ENCODE measurements at regions not wholly inside any gene's neighbourhood (a gene's known extent, or its start where the extent isn't known, plus 50 kb on each side); places are given as distances from the start of the nearest gene placed in this dataset.
"Not testable (repeated sequence)": the region's sequence is repeated elsewhere in the genome, so short reads cannot be mapped to it uniquely, and the experiment has no call there.

- no peak for DNase-seq (ENCODE audit: low read depth in 2 of 2)
These were observed 247.3 kb downstream of the LPIN1 start for GRCh38 chr2:11993749-11994148.

- peak; percentile 54 to 61 for DNase-seq (ENCODE audit: low read depth in 2 of 2)
These were observed 249.0 kb downstream of the LPIN1 start for GRCh38 chr2:11995456-11995855.

GRCh38 chr2:11996618-11997017, 250.2 kb downstream of the LPIN1 start:
- DNase-seq (ENCODE audit: low read depth in 2 of 2) = peak; percentile 62 to 70

GRCh38 chr2:11997142-11997541, 250.7 kb downstream of the LPIN1 start:
- no peak for DNase-seq (ENCODE audit: low read depth in 2 of 2)

- DNase-seq (ENCODE audit: low read depth in 2 of 2) = no peak
These were observed 251.8 kb downstream of the LPIN1 start for GRCh38 chr2:11998218-11998617.

GRCh38 chr2:11998626-11999378, 252.4 kb downstream of the LPIN1 start:
- DNase-seq (ENCODE audit: low read depth in 2 of 2) = no peak

- DNase-seq (ENCODE audit: low read depth in 2 of 2) = no peak
These were observed 255.2 kb downstream of the LPIN1 start for GRCh38 chr2:12001621-12002020.

GRCh38 chr2:12002215-12002614, 255.8 kb downstream of the LPIN1 start:
- no peak for DNase-seq (ENCODE audit: low read depth in 2 of 2)

GRCh38 chr2:12004713-12005112, 258.3 kb downstream of the LPIN1 start:
- no peak for DNase-seq (ENCODE audit: low read depth in 2 of 2)

GRCh38 chr2:12005886-12006681, 259.7 kb downstream of the LPIN1 start:
- peak; percentile 66 to 67 for DNase-seq (ENCODE audit: low read depth in 2 of 2)

- no peak for DNase-seq (ENCODE audit: low read depth in 2 of 2)
These were observed 260.4 kb downstream of the LPIN1 start for GRCh38 chr2:12006850-12007249.

GRCh38 chr2:12007282-12007681, 260.9 kb downstream of the LPIN1 start:
- DNase-seq (ENCODE audit: low read depth in 2 of 2) = no peak

- no peak for DNase-seq (ENCODE audit: low read depth in 2 of 2)
These were observed 262.1 kb downstream of the LPIN1 start for GRCh38 chr2:12008425-12009061.

- no peak for DNase-seq (ENCODE audit: low read depth in 2 of 2)
These were observed 263.0 kb downstream of the LPIN1 start for GRCh38 chr2:12009323-12009905.

- no peak for DNase-seq (ENCODE audit: low read depth in 2 of 2)
These were observed 263.6 kb downstream of the LPIN1 start for GRCh38 chr2:12010059-12010458.

GRCh38 chr2:12010779-12011178, 264.3 kb downstream of the LPIN1 start:
- no peak for DNase-seq (ENCODE audit: low read depth in 2 of 2)

- no peak for DNase-seq (ENCODE audit: low read depth in 2 of 2)
These were observed 267.9 kb downstream of the LPIN1 start for GRCh38 chr2:12014088-12014960.

- no peak for DNase-seq (ENCODE audit: low read depth in 2 of 2)
These were observed 271.2 kb downstream of the LPIN1 start for GRCh38 chr2:12017499-12018157.

GRCh38 chr2:12018726-12019125, 272.3 kb downstream of the LPIN1 start:
- not testable (repeated sequence) for DNase-seq (ENCODE audit: low read depth in 2 of 2)

GRCh38 chr2:12020833-12021469, 274.5 kb downstream of the LPIN1 start:
- DNase-seq (ENCODE audit: low read depth in 2 of 2) = no peak

Measured in fibroblast of skin of left biceps (primary cell).